ENCODE measurements at regions not wholly inside any gene's neighbourhood (a gene's known extent, or its start where the extent isn't known, plus 50 kb on each side); places are given as distances from the start of the nearest gene placed in this dataset.

DNA sequence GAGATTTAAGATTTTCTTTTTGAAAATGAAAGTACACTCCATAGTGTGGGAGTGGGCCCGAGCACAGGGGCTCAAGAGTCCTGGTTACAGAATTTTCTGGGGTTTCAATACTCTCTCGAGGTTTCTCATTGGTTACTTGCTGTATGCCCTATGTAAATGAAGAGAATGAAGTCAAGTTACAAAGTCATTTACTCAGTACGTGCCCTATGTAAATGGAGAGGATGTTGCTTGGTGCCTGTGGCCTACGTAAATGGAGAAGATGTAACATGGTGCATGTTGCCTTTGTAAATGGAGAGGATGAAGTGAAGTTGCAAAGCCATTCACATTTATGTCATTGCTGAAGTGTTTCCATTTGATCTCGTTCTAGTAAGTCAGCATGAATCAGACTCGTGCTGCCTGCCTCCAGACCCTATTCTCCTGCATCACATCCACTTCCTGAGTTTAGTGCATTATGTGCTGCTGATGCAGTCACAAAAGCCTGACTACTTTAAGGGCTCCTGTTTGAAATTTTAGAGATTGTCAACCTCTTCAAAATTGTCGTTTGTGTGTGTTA, 302.0 kb downstream of the ZBBX start:
- TF ChIP-seq, protein P1, sequence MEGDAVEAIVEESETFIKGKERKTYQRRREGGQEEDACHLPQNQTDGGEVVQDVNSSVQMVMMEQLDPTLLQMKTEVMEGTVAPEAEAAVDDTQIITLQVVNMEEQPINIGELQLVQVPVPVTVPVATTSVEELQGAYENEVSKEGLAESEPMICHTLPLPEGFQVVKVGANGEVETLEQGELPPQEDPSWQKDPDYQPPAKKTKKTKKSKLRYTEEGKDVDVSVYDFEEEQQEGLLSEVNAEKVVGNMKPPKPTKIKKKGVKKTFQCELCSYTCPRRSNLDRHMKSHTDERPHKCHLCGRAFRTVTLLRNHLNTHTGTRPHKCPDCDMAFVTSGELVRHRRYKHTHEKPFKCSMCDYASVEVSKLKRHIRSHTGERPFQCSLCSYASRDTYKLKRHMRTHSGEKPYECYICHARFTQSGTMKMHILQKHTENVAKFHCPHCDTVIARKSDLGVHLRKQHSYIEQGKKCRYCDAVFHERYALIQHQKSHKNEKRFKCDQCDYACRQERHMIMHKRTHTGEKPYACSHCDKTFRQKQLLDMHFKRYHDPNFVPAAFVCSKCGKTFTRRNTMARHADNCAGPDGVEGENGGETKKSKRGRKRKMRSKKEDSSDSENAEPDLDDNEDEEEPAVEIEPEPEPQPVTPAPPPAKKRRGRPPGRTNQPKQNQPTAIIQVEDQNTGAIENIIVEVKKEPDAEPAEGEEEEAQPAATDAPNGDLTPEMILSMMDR (IDR thresholded peaks at IDR 0.05): no peak
- TF ChIP-seq POLR2AphosphoS5 (IDR thresholded peaks at IDR 0.05; ENCODE audit: insufficient read depth in 1 of 2, low read depth in 1 of 2): no peak
- no peak for TF ChIP-seq POLR2A (IDR thresholded peaks at IDR 0.05)

All from vagina (tissue), 2 donors.